Activated naive CD4-positive, alpha-beta T cell (primary cell): ENCODE measurements at regions not wholly inside any gene's neighbourhood (a gene's known extent, or its start where the extent isn't known, plus 50 kb on each side); places are given as distances from the start of the nearest gene placed in this dataset.

ENCODE experiments used
- DNase-seq, 4 experiments: peaks; one replicate each; lab custom pipeline; 2025; lab: John Stamatoyannopoulos, UW

DNA sequence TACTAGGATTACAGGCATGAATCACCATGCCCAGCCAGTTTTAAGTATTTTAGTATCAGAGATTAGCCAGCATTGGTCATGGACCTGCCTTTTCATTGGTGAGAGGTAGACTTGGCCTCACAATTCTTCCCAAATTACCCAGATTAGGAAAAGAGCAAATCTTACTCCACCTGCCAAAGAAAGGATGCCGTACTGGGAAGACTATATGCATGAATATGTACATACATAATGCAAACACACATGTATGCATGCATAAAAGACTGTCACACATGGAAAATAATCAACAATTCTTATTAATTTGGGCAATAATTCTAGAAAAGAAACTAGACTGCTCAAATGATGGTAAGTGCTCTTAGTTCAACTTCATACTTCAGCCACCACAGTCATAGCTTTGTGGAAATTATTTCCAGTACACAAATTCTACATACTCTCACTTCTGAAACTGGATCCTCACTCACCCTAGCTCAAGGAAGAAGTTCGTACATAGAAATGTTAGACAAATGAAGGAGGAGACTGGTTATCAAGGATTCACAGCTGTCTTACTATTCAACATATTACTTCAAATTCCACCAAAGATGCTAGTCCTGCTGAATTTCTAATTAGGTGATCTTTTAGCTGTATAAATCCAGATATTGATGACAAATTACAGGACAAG lies 73.7 kb downstream of the MINAR2 start:
- no peak for DNase-seq

DNA sequence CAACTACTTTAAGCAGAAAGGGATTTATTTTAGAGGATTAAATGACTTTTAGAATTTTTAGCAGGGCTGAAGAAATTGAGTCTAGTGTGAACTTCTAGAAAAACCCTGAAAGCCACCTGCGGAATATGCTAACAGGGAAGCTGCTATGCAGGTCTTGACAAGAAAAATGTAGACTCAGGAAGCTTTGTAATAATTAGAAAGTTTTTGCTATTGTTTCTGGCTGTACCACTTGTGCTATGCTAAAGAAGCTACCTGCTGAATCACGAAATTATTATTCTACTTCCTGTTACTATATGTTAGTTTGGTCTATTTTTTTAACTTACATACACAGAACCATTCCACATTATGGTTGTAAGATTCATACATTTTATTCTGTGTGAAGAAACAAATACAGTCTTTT lies 74.0 kb upstream of the CHSY3 start:
- no peak for DNase-seq

DNA sequence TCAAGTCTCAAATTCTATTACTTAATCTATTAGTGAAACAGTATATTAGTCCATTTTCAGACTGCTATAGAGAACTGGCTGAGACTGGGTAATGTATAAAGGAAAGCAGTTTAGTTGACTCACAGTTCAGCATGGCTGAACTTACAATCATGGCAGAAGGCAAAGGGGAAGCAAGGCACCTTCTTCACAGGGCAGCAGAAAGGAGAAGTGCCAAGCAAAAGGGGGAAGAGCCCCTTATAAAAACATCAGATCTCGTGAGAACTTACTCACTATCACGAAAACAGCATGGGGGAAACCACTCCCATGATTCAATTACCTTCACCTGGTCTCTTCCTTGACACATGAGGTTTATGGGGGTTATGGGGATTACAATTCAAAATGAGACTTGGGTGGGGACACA lies 67.9 kb upstream of the CHSY3 start:
- DNase-seq = no peak

- no peak for DNase-seq
Observed at GRCh38 chr5:129844764-129845163, 59.5 kb upstream of the CHSY3 start.

DNA sequence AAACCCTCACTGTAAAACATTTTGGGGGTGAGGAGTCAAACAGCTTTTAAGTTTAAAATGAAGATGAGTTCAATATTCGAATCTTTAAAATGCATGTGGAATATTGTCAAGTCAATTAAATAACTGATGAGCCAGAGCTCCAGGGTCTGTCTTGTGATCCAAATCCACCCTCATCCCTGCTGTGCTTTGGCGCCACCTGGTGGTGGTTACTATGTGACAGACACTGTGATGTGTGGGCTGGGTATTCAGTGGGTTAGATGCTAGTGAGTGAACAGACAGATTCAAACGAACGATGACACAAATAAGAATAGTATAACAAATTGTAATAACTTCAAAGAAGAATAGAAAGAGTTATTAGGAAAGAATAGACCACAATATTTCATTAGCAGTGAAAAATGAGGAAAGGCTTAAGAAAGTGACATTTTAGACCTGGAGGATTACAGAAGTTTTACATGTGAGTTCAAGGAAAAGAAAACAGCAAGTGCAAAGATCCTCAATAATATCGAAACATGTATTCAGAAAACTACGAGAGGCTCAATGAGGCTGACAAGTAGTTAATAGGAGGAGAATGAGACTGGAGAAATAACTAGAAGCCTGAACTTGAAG lies 51.4 kb upstream of the CHSY3 start:
- peak; percentile 3 to 57 (median 46) for DNase-seq

GRCh38 chr5:129853588-129853987 lies 50.7 kb upstream of the CHSY3 start:
- no peak for DNase-seq
